ENCODE measurements at regions not wholly inside any gene's neighbourhood (a gene's known extent, or its start where the extent isn't known, plus 50 kb on each side); places are given as distances from the start of the nearest gene placed in this dataset.
A peak's percentile ranks its signal among the peaks of the same experiment; 100 is the strongest.

DNA sequence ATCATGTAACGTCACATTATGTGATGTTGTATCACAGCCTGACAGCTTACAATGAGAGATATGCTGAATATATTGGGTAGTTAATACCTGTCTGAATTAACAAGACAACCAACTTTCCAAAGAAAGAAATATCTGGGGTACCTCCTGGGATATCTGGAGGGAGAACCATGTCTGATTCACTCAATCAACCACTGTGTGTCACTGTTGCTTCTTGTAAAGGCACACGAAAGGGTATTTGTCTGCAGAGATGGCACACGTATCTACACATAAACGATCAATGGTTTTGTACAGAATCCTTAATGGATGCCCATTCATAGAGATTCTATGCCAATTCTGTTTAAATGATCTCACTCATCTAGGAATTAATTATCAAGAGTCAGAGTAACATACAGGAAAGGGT lies 252.1 kb upstream of the TMCO5A start:
- no peak overlapping the region for H3K9ac ChIP-seq (ENCODE audit: low read depth in 1 of 2, low read length in 2 of 2)
- no peak overlapping the region for H3K27ac ChIP-seq (ENCODE audit: low read depth in 1 of 2, low read length in 2 of 2)
- TF ChIP-seq RAD21 (IDR thresholded peaks at IDR 0.05), result peak; percentile 77 to 90
- TF ChIP-seq, protein P1, sequence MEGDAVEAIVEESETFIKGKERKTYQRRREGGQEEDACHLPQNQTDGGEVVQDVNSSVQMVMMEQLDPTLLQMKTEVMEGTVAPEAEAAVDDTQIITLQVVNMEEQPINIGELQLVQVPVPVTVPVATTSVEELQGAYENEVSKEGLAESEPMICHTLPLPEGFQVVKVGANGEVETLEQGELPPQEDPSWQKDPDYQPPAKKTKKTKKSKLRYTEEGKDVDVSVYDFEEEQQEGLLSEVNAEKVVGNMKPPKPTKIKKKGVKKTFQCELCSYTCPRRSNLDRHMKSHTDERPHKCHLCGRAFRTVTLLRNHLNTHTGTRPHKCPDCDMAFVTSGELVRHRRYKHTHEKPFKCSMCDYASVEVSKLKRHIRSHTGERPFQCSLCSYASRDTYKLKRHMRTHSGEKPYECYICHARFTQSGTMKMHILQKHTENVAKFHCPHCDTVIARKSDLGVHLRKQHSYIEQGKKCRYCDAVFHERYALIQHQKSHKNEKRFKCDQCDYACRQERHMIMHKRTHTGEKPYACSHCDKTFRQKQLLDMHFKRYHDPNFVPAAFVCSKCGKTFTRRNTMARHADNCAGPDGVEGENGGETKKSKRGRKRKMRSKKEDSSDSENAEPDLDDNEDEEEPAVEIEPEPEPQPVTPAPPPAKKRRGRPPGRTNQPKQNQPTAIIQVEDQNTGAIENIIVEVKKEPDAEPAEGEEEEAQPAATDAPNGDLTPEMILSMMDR (IDR thresholded peaks at IDR 0.05; ENCODE audit: low read depth, low read length, missing input control), result peak; percentile 53
- no peak for TF ChIP-seq EGR1 (IDR thresholded peaks at IDR 0.05; ENCODE audit: low read depth in 2 of 2)
- H3K27me3 ChIP-seq (ENCODE audit: control insufficient read depth in 4 of 4, insufficient read depth in 4 of 4, low read length in 3 of 4), result no peaks in the 10 kb centered on the region
- H3K9me3 ChIP-seq (ENCODE audit: control insufficient read depth in 4 of 4, low read length in 3 of 4), result peaks cover 0 to 2% (median 0%) of the 10 kb centered on the region in 4 donors
- no peaks in the 10 kb centered on the region for H3K4me1 ChIP-seq (ENCODE audit: control insufficient read depth in 4 of 4, insufficient read depth in 4 of 4, low read length in 3 of 4)
- 59% methylated on average over 4 of the region's 4 CpGs for WGBS
- H3K4me3 ChIP-seq (ENCODE audit: low read depth in 1 of 3, low read length in 3 of 3), result no peak overlapping the region
- DNase-seq (ENCODE audit: low spot score), result no peak
- no peaks in the 10 kb centered on the region for H3K36me3 ChIP-seq (ENCODE audit: control insufficient read depth in 4 of 4, insufficient read depth in 3 of 4, low read depth in 1 of 4, low read length in 3 of 4)

DNA sequence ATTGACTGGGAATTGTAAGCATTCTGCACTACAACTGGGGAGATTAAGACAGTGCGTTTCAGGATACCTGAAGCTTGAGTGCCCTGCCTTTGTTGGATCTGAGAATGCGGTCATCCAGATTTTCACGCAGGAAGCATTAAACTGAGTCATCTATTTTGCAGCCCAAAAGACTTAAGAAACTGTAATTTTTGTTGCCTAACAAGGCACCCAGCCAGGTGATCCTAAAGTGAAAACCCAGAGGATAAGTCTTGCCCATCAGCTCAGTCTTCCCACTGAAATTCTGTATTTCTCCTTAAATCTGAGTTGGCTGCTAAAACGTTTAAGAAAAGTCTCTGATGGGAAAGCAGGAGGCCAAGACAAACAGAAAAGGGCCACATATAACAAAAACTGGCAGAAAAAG lies 242.5 kb upstream of the TMCO5A start:
- no peak overlapping the region for H3K9ac ChIP-seq (ENCODE audit: low read depth in 1 of 2, low read length in 2 of 2)
- 78% methylated on average over 4 of the region's 4 CpGs for WGBS

DNA sequence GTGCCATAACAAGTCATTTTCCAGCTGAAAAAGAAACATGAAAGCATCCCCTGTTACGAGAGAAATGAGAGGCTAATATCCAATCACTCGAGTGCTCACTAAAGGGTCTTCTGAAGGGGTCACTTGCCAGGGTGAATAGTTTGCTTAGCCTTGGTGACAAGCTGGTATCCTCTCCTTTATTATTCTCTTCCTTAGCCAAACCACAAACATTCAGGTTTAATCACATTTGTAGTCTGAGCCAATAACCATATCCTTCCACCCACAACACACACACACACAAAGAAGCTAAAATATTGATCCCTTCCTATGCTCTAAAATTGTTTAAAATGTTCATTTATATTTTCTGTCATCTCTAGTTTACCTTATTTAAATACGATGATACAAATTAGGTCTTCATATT lies 240.5 kb upstream of the TMCO5A start:
- H3K36me3 ChIP-seq (ENCODE audit: control insufficient read depth in 4 of 4, insufficient read depth in 3 of 4, low read depth in 1 of 4, low read length in 3 of 4), result no peaks in the 10 kb centered on the region
- H3K4me3 ChIP-seq (ENCODE audit: low read depth in 1 of 3, low read length in 3 of 3), result no peak overlapping the region
- H3K27me3 ChIP-seq (ENCODE audit: control insufficient read depth in 4 of 4, insufficient read depth in 4 of 4, low read length in 3 of 4), result no peaks in the 10 kb centered on the region
- 91% methylated on average over 3 of the region's 3 CpGs for WGBS
- peaks cover 0 to 7% (median 6%) of the 10 kb centered on the region in 4 donors for H3K9me3 ChIP-seq (ENCODE audit: control insufficient read depth in 4 of 4, low read length in 3 of 4)
- TF ChIP-seq SP1 (IDR thresholded peaks at IDR 0.05), result no peak
- TF ChIP-seq, protein P2, sequence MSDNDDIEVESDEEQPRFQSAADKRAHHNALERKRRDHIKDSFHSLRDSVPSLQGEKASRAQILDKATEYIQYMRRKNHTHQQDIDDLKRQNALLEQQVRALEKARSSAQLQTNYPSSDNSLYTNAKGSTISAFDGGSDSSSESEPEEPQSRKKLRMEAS (IDR thresholded peaks at IDR 0.05), result no peak
- TF ChIP-seq EGR1 (IDR thresholded peaks at IDR 0.05; ENCODE audit: low read depth in 2 of 2), result no peak
- TF ChIP-seq, protein P3, sequence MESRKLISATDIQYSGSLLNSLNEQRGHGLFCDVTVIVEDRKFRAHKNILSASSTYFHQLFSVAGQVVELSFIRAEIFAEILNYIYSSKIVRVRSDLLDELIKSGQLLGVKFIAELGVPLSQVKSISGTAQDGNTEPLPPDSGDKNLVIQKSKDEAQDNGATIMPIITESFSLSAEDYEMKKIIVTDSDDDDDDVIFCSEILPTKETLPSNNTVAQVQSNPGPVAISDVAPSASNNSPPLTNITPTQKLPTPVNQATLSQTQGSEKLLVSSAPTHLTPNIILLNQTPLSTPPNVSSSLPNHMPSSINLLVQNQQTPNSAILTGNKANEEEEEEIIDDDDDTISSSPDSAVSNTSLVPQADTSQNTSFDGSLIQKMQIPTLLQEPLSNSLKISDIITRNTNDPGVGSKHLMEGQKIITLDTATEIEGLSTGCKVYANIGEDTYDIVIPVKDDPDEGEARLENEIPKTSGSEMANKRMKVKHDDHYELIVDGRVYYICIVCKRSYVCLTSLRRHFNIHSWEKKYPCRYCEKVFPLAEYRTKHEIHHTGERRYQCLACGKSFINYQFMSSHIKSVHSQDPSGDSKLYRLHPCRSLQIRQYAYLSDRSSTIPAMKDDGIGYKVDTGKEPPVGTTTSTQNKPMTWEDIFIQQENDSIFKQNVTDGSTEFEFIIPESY (IDR thresholded peaks at IDR 0.05), result no peak
- TF ChIP-seq, protein P4, sequence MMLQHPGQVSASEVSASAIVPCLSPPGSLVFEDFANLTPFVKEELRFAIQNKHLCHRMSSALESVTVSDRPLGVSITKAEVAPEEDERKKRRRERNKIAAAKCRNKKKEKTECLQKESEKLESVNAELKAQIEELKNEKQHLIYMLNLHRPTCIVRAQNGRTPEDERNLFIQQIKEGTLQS (IDR thresholded peaks at IDR 0.05), result no peak
- TF ChIP-seq FOXA1 (IDR thresholded peaks at IDR 0.05), result no peak
- no peaks in the 10 kb centered on the region for H3K4me1 ChIP-seq (ENCODE audit: control insufficient read depth in 4 of 4, insufficient read depth in 4 of 4, low read length in 3 of 4)
- no peak overlapping the region for H3K9ac ChIP-seq (ENCODE audit: low read depth in 1 of 2, low read length in 2 of 2)
- DNase-seq (ENCODE audit: low spot score), result no peak
- H3K27ac ChIP-seq (ENCODE audit: low read depth in 1 of 2, low read length in 2 of 2), result no peak overlapping the region

More for the DNA sequence above, 242.5 kb upstream of the TMCO5A start:
- no peak for TF ChIP-seq RAD21 (IDR thresholded peaks at IDR 0.05)
- TF ChIP-seq TAF1 (conservative IDR thresholded peaks at IDR 0.05), result no peak
- no peak for TF ChIP-seq GABPA (IDR thresholded peaks at IDR 0.05 in 1 of 2, conservative IDR thresholded peaks at IDR 0.05 in 1 of 2)
- Histone ChIP-seq H3K4me3 (ENCODE audit: low read depth in 1 of 3, low read length in 3 of 3) (no peak overlapping the region), H3K36me3 (ENCODE audit: control insufficient read depth in 4 of 4, insufficient read depth in 3 of 4, low read depth in 1 of 4, low read length in 3 of 4) (no peaks in the 10 kb centered on the region), H3K9me3 (ENCODE audit: control insufficient read depth in 4 of 4, low read length in 3 of 4) (peaks cover 0 to 8% (median 6%) of the 10 kb centered on the region in 4 donors), H3K27me3 (ENCODE audit: control insufficient read depth in 4 of 4, insufficient read depth in 4 of 4, low read length in 3 of 4) (no peaks in the 10 kb centered on the region), H3K4me1 (ENCODE audit: control insufficient read depth in 4 of 4, insufficient read depth in 4 of 4, low read length in 3 of 4) (no peaks in the 10 kb centered on the region), H3K27ac (ENCODE audit: low read depth in 1 of 2, low read length in 2 of 2) (no peak overlapping the region)
- DNase-seq (ENCODE audit: low spot score), result no peak

All from liver (tissue), 8 donors.